GM12874 (cell line): ENCODE measurements at regions not wholly inside any gene's neighbourhood (a gene's known extent, or its start where the extent isn't known, plus 50 kb on each side); places are given as distances from the start of the nearest gene placed in this dataset.

ENCODE experiments used
- TF ChIP-seq, protein P1 (sequence below): IDR thresholded peaks from 2 replicates; pipeline ENCODE4 v1.5.1; 2011; ENCODE audit warnings: low read depth, mild to moderate bottlenecking, control low read depth, low read length, moderate library complexity; ENCODE audit not compliant: insufficient read depth

DNA sequence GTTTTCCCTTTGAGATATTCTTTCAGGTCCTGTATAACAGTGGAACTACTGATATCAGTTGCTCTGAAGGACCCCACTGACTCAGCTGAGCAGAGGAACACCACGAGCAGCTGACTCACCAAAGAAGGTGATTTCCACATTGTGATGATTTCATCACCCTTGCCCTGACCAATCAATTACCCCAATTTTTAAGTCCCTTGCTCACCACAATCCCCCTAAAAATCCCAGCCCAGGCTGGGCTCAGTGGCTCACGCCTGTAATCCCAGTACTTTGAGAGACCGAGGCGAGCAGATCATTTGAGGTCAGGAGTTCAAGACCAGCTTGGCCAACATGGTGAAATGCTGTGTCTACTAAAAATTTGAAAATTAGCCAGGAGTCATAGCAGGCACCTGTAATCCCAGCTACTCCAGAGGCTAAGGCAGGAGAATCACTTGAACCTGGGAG is 125.3 kb upstream of the ABCA1 start:
- TF ChIP-seq, protein P1, sequence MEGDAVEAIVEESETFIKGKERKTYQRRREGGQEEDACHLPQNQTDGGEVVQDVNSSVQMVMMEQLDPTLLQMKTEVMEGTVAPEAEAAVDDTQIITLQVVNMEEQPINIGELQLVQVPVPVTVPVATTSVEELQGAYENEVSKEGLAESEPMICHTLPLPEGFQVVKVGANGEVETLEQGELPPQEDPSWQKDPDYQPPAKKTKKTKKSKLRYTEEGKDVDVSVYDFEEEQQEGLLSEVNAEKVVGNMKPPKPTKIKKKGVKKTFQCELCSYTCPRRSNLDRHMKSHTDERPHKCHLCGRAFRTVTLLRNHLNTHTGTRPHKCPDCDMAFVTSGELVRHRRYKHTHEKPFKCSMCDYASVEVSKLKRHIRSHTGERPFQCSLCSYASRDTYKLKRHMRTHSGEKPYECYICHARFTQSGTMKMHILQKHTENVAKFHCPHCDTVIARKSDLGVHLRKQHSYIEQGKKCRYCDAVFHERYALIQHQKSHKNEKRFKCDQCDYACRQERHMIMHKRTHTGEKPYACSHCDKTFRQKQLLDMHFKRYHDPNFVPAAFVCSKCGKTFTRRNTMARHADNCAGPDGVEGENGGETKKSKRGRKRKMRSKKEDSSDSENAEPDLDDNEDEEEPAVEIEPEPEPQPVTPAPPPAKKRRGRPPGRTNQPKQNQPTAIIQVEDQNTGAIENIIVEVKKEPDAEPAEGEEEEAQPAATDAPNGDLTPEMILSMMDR, result no peak

DNA sequence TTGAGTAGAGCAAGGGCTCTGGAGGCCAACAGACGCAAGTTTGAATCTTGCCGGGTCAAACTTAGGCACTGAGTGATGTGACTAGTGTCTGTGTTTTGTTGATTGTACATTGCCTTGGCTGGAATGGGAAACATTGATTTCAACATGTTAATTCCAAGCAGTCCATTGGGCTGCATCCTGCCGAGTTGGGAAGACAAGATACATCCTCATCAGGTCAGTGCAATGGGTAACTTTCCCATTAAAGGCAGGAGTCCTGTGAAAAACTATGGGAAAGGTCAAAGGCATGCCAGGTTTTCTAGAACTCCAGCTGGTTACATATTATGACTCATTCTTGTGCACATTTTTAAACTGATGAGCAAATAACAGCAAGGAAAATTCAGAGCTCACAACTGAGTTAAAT is 126.5 kb upstream of the ABCA1 start:
- TF ChIP-seq, protein P1, result no peak

DNA sequence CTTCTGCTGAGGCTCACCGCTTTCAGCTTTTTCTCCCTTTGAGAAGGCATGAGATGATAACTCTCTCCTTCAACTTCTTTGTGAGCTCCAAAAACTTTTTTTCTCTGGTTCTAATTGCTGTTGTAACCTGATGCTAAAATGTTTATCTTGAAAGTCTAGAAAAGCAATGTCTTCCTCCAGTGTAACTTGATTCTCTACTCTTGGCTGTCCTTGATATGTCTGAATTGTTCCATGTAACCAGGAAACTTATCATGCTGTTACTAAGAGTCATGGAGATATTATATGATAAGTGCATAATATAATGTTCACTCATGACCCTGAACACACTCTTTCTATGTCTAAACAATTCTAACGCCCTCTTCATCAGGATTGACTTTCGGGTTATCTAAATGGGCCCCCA is 128.0 kb upstream of the ABCA1 start:
- TF ChIP-seq, protein P1, result no peak

DNA sequence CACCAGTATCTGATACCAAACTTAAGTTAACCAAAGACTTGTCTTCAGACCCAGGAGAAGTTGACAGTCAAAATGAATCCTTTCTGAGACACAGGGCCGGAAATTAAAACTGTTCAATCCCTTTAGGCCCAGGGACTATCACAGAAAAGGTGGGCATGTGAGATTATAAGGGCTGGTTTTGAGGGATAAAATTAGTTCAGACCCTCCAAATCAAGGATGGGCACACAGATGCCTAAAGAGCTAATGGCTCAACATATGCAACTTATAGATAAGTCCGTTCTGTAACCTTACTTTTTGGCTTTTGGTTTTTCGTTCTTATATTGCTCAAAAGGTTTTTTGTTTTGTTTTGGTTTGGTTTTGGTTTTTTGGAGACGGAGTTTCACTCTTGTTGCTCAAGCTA is 129.6 kb upstream of the ABCA1 start:
- TF ChIP-seq, protein P1, result no peak

DNA sequence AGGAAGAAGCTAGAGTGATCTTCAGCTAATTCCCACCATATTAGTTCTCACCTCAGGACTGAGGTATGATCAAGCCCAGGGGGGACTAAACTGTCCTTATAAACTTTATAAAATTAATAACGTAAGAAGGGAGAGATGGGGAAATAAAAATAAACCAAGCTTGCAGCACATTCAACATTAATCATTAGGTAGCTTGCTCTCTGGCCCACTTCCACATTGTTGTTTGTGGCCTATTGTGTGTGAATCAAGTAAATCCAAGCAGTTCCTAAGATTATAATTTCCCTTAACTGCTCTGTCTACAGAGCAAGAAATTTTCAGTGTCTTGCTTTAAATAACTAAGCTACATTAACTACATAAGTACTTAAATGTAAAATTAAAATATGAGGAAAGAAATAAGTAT is 131.3 kb upstream of the ABCA1 start:
- TF ChIP-seq, protein P1, result no peak

DNA sequence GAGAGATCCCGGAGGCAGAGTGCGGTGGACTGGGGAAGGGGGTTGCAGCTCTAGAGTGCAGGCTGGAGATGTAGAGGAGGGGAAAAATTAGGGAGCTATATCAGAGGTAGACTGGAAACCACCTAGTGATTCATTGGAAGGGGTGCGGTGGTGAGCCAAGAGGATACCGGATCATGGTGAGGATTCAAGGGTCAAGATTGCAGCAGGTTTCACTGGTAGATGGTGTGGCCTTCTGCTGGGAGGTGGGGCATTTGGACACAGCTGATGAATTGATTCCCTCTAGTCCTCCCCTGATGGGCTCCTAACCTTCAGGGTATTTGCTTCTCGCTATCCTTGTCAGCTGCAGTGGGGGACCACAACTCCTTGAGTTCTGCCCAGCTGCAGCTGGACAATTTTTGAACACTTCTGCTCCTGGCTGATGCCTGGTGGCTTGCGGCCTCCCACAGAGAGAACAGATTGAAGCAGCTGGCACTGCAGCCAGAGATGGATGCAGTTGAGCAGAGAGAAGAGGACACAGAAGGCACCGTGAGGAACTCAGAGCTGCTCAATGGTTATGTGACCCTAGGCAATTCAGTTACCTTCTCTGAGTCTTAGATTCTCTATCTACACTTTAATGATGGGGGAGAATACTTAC is 134.4 kb upstream of the ABCA1 start:
- TF ChIP-seq, protein P1, result no peak

DNA sequence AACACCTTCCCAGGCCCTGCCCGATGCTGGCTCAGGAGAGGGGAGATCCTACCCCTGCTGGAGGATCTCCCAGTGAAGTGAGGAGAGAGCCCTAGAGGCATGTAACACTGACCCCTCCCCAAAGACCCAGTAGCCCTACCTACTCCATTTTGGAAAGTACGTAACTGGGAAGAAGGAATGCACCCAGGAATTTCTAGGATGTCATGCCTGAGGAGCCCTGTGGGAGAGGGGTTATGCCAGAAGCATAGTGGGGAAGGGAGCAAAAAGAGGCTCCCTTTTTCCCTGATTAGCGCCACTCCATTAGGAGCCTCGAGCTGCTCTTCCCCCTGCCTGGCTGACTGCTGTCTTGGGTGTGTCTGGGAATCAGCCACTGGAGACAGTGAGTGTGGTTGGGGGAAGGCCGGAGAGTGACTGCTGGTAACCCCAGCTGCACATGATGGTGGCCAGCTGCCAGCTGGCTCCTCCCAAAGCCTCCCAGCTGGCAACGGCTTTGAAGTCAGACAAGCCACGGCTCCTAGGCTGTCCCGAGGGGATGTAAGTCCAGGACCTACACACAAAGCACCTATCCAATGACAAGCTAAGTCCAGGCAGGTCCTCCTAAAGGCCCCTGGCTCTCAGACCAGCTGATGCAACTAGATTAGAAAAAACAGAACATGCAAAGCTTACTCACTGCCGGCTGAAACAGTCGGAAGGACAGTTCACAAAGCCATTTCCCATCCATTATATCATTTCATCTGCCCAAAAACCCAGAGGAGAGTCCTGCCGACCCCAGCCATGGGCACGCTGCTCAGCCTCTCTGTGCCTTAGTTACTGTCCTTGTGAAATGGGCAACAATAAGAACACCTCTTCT is 136.5 kb upstream of the ABCA1 start:
- TF ChIP-seq, protein P1, result no peak
